ENCODE measurements at regions not wholly inside any gene's neighbourhood (a gene's known extent, or its start where the extent isn't known, plus 50 kb on each side); places are given as distances from the start of the nearest gene placed in this dataset.

DNA sequence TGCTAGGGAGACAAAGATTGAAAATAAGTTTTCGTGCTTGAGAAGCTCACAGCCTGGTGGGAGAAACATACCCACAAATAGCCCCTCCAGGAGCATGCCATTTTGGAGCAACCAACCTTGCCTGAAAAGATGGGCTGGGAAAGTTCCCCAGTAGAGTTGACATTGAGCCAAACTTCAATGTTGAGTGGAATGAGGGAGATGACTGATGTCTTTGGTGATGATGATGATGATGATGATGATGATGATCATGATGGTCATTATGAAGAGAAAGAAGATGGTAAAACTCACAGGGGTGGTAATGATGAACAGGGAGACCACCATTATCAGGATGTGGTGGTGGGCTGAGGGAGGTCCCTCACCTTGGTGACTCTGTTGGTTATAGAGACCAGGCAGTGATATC is 50.1 kb upstream of the ADRA1D start:
- intact Hi-C loops (cut with micrococcal nuclease; ENCODE audit: unreplicated experiment) = no loop called here
- Histone ChIP-seq H3K79me2 (ENCODE audit: control insufficient read depth, insufficient read depth, low read length) (no peaks in the 10 kb centered on the region), H3K9me3 (replicated peaks; ENCODE audit: control insufficient read depth, insufficient read depth, low read length) (no peaks in the 10 kb centered on the region), H3K4me1 (ENCODE audit: control insufficient read depth, insufficient read depth, low read length) (no peaks in the 10 kb centered on the region), H2AFZ (ENCODE audit: control insufficient read depth, low read depth, low read length) (no peak overlapping the region), H3K27ac (ENCODE audit: control insufficient read depth, insufficient read depth) (no peak overlapping the region), H3K9ac (ENCODE audit: control insufficient read depth, insufficient read depth, low read length) (no peak overlapping the region), H3K27me3 (replicated peaks in 1 of 2; ENCODE audit: control insufficient read depth in 2 of 2, insufficient read depth in 2 of 2, low read length in 1 of 2) (no peaks in the 10 kb centered on the region; a peak in 1 of 4 replicates), H4K20me1 (ENCODE audit: control insufficient read depth, insufficient read depth) (no peaks in the 10 kb centered on the region), H3K4me2 (ENCODE audit: control insufficient read depth, insufficient read depth) (no peak overlapping the region), H3K4me3 (no peak overlapping the region), H3K36me3 (ENCODE audit: control insufficient read depth in 2 of 2, insufficient read depth in 2 of 2, low read length in 1 of 2) (no peaks in the 10 kb centered on the region)
- POLR2A ChIA-PET = no interaction called here
- CTCF ChIA-PET = no interaction called here
- in situ Hi-C loops (cut with MboI) = no loop called here
- SMC1A ChIA-PET (ENCODE audit: uncharacterized antibody, unreplicated experiment) = no interaction called here
- no TSS peak for BruUV-seq (replicated peaks)
- RAD21 ChIA-PET (ENCODE audit: unreplicated experiment) = no interaction called here
- FAIRE-seq (no peak), ATAC-seq (no peak), DNase-seq (ENCODE audit: low read depth, low spot score) (no peak)
- 4% methylated on average over 1 of the region's 1 CpG for WGBS (ENCODE audit: insufficient coverage, insufficient replicate concordance, low lambda C conversion rate, missing lambda C conversion rate)
- TF ChIP-seq, protein P1, sequence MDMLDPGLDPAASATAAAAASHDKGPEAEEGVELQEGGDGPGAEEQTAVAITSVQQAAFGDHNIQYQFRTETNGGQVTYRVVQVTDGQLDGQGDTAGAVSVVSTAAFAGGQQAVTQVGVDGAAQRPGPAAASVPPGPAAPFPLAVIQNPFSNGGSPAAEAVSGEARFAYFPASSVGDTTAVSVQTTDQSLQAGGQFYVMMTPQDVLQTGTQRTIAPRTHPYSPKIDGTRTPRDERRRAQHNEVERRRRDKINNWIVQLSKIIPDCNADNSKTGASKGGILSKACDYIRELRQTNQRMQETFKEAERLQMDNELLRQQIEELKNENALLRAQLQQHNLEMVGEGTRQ (IDR thresholded peaks at IDR 0.05; ENCODE audit: borderline replicate concordance, low read depth, low read length) = no peak
- TF ChIP-seq SMARCA5 (IDR thresholded peaks at IDR 0.05) = no peak
- TF ChIP-seq CHD1 (IDR thresholded peaks at IDR 0.05; ENCODE audit: low read depth, low read length) = no peak
- TF ChIP-seq, protein P2, sequence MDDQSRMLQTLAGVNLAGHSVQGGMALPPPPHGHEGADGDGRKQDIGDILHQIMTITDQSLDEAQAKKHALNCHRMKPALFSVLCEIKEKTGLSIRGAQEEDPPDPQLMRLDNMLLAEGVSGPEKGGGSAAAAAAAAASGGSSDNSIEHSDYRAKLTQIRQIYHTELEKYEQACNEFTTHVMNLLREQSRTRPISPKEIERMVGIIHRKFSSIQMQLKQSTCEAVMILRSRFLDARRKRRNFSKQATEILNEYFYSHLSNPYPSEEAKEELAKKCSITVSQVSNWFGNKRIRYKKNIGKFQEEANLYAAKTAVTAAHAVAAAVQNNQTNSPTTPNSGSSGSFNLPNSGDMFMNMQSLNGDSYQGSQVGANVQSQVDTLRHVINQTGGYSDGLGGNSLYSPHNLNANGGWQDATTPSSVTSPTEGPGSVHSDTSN (IDR thresholded peaks at IDR 0.05; ENCODE audit: insufficient replicate concordance, low read depth, low read length) = no peak
- TF ChIP-seq, protein P3, sequence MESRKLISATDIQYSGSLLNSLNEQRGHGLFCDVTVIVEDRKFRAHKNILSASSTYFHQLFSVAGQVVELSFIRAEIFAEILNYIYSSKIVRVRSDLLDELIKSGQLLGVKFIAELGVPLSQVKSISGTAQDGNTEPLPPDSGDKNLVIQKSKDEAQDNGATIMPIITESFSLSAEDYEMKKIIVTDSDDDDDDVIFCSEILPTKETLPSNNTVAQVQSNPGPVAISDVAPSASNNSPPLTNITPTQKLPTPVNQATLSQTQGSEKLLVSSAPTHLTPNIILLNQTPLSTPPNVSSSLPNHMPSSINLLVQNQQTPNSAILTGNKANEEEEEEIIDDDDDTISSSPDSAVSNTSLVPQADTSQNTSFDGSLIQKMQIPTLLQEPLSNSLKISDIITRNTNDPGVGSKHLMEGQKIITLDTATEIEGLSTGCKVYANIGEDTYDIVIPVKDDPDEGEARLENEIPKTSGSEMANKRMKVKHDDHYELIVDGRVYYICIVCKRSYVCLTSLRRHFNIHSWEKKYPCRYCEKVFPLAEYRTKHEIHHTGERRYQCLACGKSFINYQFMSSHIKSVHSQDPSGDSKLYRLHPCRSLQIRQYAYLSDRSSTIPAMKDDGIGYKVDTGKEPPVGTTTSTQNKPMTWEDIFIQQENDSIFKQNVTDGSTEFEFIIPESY (IDR thresholded peaks at IDR 0.05) = no peak
- no peak for TF ChIP-seq BRCA1 (IDR thresholded peaks at IDR 0.05; ENCODE audit: low read depth, low read length)
- no peak for TF ChIP-seq KLF5 (IDR thresholded peaks at IDR 0.05; ENCODE audit: partially characterized antibody)
- no peak for TF ChIP-seq MTA3 (IDR thresholded peaks at IDR 0.05; ENCODE audit: borderline replicate concordance, low read length)
- TF ChIP-seq, protein P4, sequence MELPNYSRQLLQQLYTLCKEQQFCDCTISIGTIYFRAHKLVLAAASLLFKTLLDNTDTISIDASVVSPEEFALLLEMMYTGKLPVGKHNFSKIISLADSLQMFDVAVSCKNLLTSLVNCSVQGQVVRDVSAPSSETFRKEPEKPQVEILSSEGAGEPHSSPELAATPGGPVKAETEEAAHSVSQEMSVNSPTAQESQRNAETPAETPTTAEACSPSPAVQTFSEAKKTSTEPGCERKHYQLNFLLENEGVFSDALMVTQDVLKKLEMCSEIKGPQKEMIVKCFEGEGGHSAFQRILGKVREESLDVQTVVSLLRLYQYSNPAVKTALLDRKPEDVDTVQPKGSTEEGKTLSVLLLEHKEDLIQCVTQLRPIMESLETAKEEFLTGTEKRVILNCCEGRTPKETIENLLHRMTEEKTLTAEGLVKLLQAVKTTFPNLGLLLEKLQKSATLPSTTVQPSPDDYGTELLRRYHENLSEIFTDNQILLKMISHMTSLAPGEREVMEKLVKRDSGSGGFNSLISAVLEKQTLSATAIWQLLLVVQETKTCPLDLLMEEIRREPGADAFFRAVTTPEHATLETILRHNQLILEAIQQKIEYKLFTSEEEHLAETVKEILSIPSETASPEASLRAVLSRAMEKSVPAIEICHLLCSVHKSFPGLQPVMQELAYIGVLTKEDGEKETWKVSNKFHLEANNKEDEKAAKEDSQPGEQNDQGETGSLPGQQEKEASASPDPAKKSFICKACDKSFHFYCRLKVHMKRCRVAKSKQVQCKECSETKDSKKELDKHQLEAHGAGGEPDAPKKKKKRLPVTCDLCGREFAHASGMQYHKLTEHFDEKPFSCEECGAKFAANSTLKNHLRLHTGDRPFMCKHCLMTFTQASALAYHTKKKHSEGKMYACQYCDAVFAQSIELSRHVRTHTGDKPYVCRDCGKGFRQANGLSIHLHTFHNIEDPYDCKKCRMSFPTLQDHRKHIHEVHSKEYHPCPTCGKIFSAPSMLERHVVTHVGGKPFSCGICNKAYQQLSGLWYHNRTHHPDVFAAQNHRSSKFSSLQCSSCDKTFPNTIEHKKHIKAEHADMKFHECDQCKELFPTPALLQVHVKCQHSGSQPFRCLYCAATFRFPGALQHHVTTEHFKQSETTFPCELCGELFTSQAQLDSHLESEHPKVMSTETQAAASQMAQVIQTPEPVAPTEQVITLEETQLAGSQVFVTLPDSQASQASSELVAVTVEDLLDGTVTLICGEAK (IDR thresholded peaks at IDR 0.05; ENCODE audit: borderline replicate concordance) = no peak
- TF ChIP-seq EGR1 (IDR thresholded peaks at IDR 0.05; ENCODE audit: borderline replicate concordance in 1 of 2, low read depth in 2 of 2, low read length in 2 of 2) = no peak
- no peak for TF ChIP-seq BMI1 (IDR thresholded peaks at IDR 0.05; ENCODE audit: borderline replicate concordance)

All from GM12878 (cell line).